HL-60 (cell line): ENCODE measurements at regions not wholly inside any gene's neighbourhood (a gene's known extent, or its start where the extent isn't known, plus 50 kb on each side); places are given as distances from the start of the nearest gene placed in this dataset.
"Not testable (repeated sequence)": the region's sequence is repeated elsewhere in the genome, so short reads cannot be mapped to it uniquely, and the experiment has no call there.

ENCODE experiments used
- DNase-seq, 2 experiments: peaks; one replicate each; pipeline ENCODE4 v3.0.0-alpha.2; 2010 to 2020; ENCODE audit warnings: low read depth in 1 of 2, low spot score in 1 of 2
- H3K27ac ChIP-seq: fragments of 250-450 bp; sonication (Bioruptor Pico); replicated peaks from 2 replicates; pipeline ENCODE4 v1.5.1; 2020; ENCODE audit warnings: mild to moderate bottlenecking, moderate library complexity
- H3K27me3 ChIP-seq: fragments of 250-450 bp; sonication (Bioruptor Pico); 2 replicates; pipeline ENCODE4 v1.5.1; 2021; ENCODE audit warnings: mild to moderate bottlenecking, moderate library complexity; ENCODE audit not compliant: insufficient read depth, poor library complexity, severe bottlenecking
- H3K4me3 ChIP-seq: replicated peaks from 2 replicates; pipeline ENCODE4 v1.5.1; 2011; ENCODE audit warnings: mild to moderate bottlenecking, control low read depth, low read length; ENCODE audit not compliant: insufficient read depth
- CTCF ChIP-seq: IDR thresholded peaks from one replicate; pipeline ENCODE4 v1.5.1; 2011; ENCODE audit warnings: low read length, control low read depth, inconsistent platforms; ENCODE audit not compliant: insufficient read depth
- GABPA ChIP-seq: IDR thresholded peaks from 2 replicates; pipeline ENCODE4 v1.6.1; 2012; ENCODE audit warnings: low read depth
- POLR2AphosphoS5 ChIP-seq: IDR thresholded peaks from 2 replicates; pipeline ENCODE4 v1.6.1; 2012; ENCODE audit warnings: low read depth
- REST ChIP-seq: IDR thresholded peaks from 2 replicates; pipeline ENCODE4 v1.6.1; 2012; ENCODE audit warnings: low read depth; ENCODE audit not compliant: insufficient replicate concordance
- SPI1 ChIP-seq: IDR thresholded peaks from 2 replicates; pipeline ENCODE4 v1.6.1; 2012; ENCODE audit warnings: low read depth, mild to moderate bottlenecking, borderline replicate concordance

GRCh38 chr4:123653236-123653635, 256.6 kb downstream of the SPRY1 start:
- TF ChIP-seq GABPA (no peak), CTCF (no peak), SPI1 (no peak), REST (no peak), POLR2AphosphoS5 (no peak)

GRCh38 chr4:123656746-123657294, 260.2 kb downstream of the SPRY1 start:
- not testable (repeated sequence) for H3K27ac ChIP-seq, DNase-seq, H3K4me3 ChIP-seq, H3K27me3 ChIP-seq

More at GRCh38 chr4:123653236-123653635, 256.6 kb downstream of the SPRY1 start:
- H3K27ac ChIP-seq, result no peak overlapping the region
- no peaks in the 10 kb centered on the region for H3K27me3 ChIP-seq
- H3K4me3 ChIP-seq, result no peak overlapping the region
- peak in 1 of 2 experiments; percentile 5 for DNase-seq

GRCh38 chr4:123657606-123658005, 261.0 kb downstream of the SPRY1 start:
- H3K4me3 ChIP-seq, DNase-seq, H3K27me3 ChIP-seq, H3K27ac ChIP-seq: not testable (repeated sequence)

- H3K4me3 ChIP-seq, result no peak overlapping the region
- no peak for DNase-seq
- no peaks in the 10 kb centered on the region for H3K27me3 ChIP-seq
- H3K27ac ChIP-seq, result no peak overlapping the region
- TF ChIP-seq REST, result no peak
- TF ChIP-seq GABPA, result no peak
- TF ChIP-seq CTCF, result no peak
- TF ChIP-seq POLR2AphosphoS5, result no peak
- TF ChIP-seq SPI1, result no peak
These were observed 262.7 kb downstream of the SPRY1 start for GRCh38 chr4:123659262-123659661.

- Histone ChIP-seq H3K27me3 (no peaks in the 10 kb centered on the region), H3K27ac (no peak overlapping the region), H3K4me3 (no peak overlapping the region)
- peak in 1 of 2 experiments; percentile 6 for DNase-seq
- TF ChIP-seq CTCF (peak; percentile 7), GABPA (no peak)
These were observed 263.1 kb downstream of the SPRY1 start for GRCh38 chr4:123659730-123660129.
